Omental fat pad (tissue), 3 donors: ENCODE measurements at regions not wholly inside any gene's neighbourhood (a gene's known extent, or its start where the extent isn't known, plus 50 kb on each side); places are given as distances from the start of the nearest gene placed in this dataset.

Experiments
- ATAC-seq: fragments of 150-250 bp; one replicate; pipeline ENCODE4 v1.9.1; 2016; ENCODE audit warnings: mild to moderate bottlenecking, moderate library complexity; ENCODE audit not compliant: low FRiP score
- DNase-seq: peaks from one replicate; pipeline ENCODE4 v3.0.0-alpha.2; 2019; ENCODE audit warnings: low spot score
- TF ChIP-seq, protein P1 (sequence below), 3 donors: fragments of 450-650 bp; IDR thresholded peaks; one replicate each; pipeline ENCODE4 v1.5.1; 2016 to 2017; ENCODE audit warnings: antibody characterized with exemption in 3 of 3, mild to moderate bottlenecking in 3 of 3, moderate library complexity in 2 of 3

DNA sequence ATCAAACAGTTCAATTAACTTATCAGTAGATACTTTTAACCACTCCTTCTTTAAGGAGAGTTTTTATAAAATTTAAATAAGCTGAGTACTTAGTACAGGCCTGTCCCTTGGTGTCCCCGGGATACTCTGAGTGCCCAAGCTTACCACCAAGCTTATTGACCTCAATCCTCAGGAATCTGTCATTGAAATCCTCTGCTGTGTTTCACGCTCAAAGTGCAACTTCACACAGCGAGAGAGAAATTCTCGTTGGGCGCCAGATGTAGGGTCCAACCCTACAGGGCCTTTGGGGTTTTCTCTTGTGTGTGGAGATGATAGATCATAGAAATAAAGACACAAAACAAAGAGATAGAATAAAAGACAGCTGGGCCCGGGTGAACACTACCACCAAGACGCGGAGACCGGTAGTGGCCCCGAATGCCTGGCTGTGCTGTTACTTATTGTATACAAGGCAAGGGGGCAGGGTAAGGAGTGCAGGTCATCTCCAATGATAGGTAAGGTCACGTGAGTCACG lies 65.3 kb upstream of the ARL4D start:
- ATAC-seq (no peak), DNase-seq (no peak)
- TF ChIP-seq, protein P1, sequence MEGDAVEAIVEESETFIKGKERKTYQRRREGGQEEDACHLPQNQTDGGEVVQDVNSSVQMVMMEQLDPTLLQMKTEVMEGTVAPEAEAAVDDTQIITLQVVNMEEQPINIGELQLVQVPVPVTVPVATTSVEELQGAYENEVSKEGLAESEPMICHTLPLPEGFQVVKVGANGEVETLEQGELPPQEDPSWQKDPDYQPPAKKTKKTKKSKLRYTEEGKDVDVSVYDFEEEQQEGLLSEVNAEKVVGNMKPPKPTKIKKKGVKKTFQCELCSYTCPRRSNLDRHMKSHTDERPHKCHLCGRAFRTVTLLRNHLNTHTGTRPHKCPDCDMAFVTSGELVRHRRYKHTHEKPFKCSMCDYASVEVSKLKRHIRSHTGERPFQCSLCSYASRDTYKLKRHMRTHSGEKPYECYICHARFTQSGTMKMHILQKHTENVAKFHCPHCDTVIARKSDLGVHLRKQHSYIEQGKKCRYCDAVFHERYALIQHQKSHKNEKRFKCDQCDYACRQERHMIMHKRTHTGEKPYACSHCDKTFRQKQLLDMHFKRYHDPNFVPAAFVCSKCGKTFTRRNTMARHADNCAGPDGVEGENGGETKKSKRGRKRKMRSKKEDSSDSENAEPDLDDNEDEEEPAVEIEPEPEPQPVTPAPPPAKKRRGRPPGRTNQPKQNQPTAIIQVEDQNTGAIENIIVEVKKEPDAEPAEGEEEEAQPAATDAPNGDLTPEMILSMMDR (IDR thresholded peaks at IDR 0.05), result no peak

DNA sequence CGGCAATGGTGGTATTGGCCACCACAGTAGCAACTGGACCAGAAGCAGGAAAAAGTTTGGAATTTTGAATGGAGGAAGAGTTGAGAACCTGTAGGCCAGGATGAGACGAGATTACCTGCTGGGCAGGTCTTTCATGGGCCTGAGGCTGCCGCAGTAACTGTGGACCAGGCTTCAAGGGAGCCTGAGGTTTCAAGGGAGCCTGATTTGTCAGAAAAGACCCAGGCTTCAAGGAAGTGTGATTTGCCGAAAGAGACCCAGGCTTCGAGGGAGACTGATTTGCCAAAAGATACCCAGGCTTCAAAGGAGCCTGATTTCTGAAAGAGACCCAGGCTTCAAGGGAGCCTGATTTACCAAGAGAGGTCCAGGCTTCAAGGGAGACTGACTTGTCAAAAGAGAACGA lies 66.6 kb upstream of the ARL4D start:
- ATAC-seq (no peak), DNase-seq (no peak)
- TF ChIP-seq, protein P1 (IDR thresholded peaks at IDR 0.05), result no peak

DNA sequence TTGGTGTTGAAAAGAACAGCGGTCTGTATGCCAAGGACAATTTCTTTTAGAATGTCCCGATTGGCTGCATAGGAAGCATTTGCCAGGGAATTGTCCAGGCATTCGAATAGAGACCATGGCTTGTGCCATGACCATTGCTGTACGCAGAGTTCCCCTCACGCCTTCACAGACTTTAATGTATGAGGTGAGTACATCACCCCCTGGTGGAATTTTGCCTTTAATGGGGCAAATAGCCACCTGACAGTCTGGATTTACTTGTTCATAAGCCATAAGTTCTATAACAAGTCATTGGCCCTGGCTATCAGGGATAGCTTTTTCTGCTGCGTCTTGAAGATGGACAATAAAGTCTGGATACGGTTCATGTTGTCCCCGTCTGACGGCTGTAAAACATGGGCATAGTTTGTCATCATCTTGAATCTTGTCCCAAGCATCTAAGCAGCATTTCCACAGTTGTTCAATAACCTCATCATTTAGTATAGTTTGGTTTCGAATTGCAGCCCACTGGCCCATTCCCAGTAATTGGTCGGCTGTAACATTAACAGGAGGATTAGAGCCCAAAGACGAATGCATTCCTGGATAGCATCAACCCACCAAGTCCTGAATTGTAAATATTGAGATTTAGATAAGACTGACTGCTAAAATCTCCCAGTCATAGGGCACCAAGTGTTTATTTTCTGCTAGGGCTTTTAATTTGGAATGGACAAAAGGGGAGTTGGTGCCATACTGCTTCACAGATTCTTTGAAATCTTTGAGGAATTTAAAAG lies 67.7 kb upstream of the ARL4D start:
- ATAC-seq (no peak), DNase-seq (no peak)
- TF ChIP-seq, protein P1 (IDR thresholded peaks at IDR 0.05), result no peak

DNA sequence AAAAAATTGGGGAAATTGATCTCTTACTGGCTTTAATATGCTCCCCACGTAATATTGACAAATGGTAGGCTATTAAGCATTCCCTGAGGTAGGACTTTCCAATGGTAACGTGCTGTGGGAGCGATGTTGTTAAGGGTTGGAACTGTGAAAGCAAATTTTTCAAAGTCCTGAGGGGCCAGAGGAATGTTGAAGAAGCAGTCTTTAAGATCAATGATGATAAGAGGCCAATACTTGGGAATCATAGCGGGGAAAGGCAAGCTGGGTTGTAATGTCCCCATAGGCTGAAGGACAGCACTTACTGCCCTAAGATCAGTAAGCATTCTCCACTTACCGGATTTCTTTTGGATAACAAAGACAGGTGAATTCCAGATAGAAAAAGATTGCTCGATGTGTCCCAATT lies 69.6 kb upstream of the ARL4D start:
- TF ChIP-seq, protein P1 (IDR thresholded peaks at IDR 0.05), result no peak
- ATAC-seq (no peak), DNase-seq (no peak)

DNA sequence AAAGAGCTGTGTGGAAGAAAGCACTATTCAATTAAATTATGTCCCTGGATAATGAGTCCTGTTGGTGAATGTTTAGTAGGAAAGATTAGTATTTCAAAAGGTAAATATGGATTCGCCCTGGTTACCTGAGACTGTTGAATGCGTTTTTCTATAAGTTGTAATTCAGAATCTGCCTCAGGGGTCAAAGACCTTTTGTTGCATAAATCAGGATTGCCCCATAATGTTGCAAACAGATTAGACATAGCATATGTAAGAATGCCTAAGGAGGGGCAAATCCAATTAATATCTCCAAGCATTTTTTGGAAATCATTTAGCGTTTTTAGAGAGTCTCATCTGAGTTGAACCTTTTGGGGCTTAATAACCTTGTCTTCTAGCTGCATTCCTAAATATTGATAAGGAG lies 70.1 kb upstream of the ARL4D start:
- TF ChIP-seq, protein P1 (IDR thresholded peaks at IDR 0.05), result no peak
- ATAC-seq (no peak), DNase-seq (no peak)

DNA sequence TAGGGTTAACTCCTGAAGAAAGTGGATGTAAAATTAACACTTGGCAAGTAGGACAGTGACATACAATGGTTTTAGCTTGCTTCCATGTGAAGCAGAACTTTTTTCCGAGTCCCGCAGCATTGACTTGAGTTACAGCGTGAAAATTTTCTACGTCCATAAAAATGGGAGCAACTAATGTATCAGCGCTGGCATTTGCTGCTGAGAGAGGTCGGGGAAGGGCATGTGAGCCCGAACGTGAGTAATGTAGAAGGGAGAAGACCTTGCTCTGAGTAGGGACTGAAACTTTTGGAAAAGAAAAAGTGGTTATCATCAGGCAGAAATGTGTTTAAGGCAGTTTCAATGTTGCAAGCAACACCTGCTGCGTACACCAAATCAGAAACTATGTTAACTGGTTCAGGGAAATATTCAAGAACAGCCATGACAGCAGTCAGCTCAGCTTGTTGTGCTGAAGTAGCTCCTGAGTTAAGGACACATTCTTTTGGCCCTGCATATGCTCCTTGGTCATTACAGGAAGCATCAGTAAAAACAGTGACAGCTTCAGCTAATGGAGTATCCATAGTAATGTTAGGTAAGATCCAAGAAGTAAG lies 70.9 kb upstream of the ARL4D start:
- ATAC-seq (no peak), DNase-seq (no peak)
- TF ChIP-seq, protein P1 (IDR thresholded peaks at IDR 0.05), result no peak

DNA sequence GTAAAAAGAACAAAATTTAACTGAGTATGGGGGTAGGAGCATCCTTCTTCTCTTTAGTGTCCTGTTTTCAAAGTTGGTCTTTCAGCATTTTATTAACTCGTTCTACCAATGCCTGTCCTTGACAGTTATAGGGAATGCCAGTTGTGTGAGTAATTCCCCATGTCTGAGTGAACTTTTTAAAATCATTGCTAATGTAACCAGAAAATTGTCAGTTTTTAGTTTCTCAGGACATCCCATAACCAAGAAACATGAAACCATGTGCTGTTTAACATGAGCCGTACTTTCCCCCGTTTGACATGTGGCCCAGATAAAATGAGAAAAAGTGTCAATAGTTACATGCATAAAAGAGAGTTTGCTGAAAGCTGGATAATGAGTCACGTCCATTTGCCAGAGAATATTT lies 71.4 kb upstream of the ARL4D start:
- no peak for DNase-seq
- ATAC-seq, result no peak
- TF ChIP-seq, protein P1 (IDR thresholded peaks at IDR 0.05), result no peak
